Lung (tissue), 11 donors: ENCODE measurements at regions not wholly inside any gene's neighbourhood (a gene's known extent, or its start where the extent isn't known, plus 50 kb on each side); places are given as distances from the start of the nearest gene placed in this dataset.

Source experiments
- ATAC-seq: fragments of 200-7000 bp; cut with Tn5 transposase; one replicate; pipeline ENCODE4 v1.9.1; 2020; ENCODE audit warnings: moderate number of reproducible peaks; ENCODE audit not compliant: insufficient read depth, low FRiP score
- DNase-seq, 3 donors: peaks; one replicate each; pipeline ENCODE4 v3.0.0-alpha.2; 2013 to 2017
- H3K27ac ChIP-seq, 2 donors: one replicate each; pipeline ENCODE4 v1.5.1; 2013; ENCODE audit warnings: mild to moderate bottlenecking in 2 of 2, moderate library complexity in 2 of 2, control low read depth in 1 of 2, inconsistent platforms in 1 of 2, low read depth in 1 of 2, low read length in 1 of 2
- H3K27me3 ChIP-seq, 3 donors: one replicate each; pipeline ENCODE4 v1.5.1; 2013; ENCODE audit warnings: low read length in 2 of 3; ENCODE audit not compliant: control insufficient read depth in 3 of 3, insufficient read depth in 3 of 3
- H3K36me3 ChIP-seq, 4 donors: one replicate each; pipeline ENCODE4 v1.5.1; 2013; ENCODE audit warnings: low read length in 4 of 4, mild to moderate bottlenecking in 1 of 4, moderate library complexity in 1 of 4; ENCODE audit not compliant: control insufficient read depth in 4 of 4, insufficient read depth in 4 of 4
- H3K4me1 ChIP-seq, 5 donors: one replicate each; pipeline ENCODE4 v1.5.1; 2013; ENCODE audit warnings: low read length in 5 of 5, mild to moderate bottlenecking in 2 of 5, moderate library complexity in 1 of 5; ENCODE audit not compliant: control insufficient read depth in 5 of 5, insufficient read depth in 5 of 5
- H3K4me3 ChIP-seq: one replicate; pipeline ENCODE4 v1.5.1; 2013; ENCODE audit warnings: mild to moderate bottlenecking, control low read depth, moderate library complexity
- H3K9ac ChIP-seq, 2 donors: one replicate each; pipeline ENCODE4 v1.5.1; 2013; ENCODE audit warnings: low read length in 2 of 2, control low read depth in 1 of 2; ENCODE audit not compliant: insufficient read depth in 1 of 2
- H3K9me3 ChIP-seq, 4 donors: one replicate each; pipeline ENCODE4 v1.5.1; 2013; ENCODE audit warnings: low read length in 3 of 4, mild to moderate bottlenecking in 1 of 4, moderate library complexity in 1 of 4; ENCODE audit not compliant: control insufficient read depth in 4 of 4, insufficient read depth in 3 of 4
- CTCF ChIP-seq: IDR thresholded peaks from 2 replicates; pipeline ENCODE4 v1.5.1; 2012; ENCODE audit warnings: mild to moderate bottlenecking; ENCODE audit errors: control extremely low read depth, extremely low read depth
- WGBS, 2 donors: extraction: QIAGEN DNeasy Blood & Tissue Kit; methylation state at CpG; one replicate each; pipeline ENCODE4 v1.1.7; 2013; 5-methylcytosine and 5-hydroxymethylcytosine counted together
- donor health status: control.
- donor health status: control.
- donor health status: Bipolar disorder and iron deficiency.
- donor health status: healthy.
- donor health status: DM: yes; HTN: yes; CAD: no.

- Histone ChIP-seq H3K4me1 (no peaks in the 10 kb centered on the region), H3K27ac (no peak overlapping the region), H3K27me3 (no peaks in the 10 kb centered on the region), H3K36me3 (no peaks in the 10 kb centered on the region), H3K4me3 (no peak overlapping the region), H3K9ac (no peak overlapping the region), H3K9me3 (peaks cover 0 to 1% (median 0%) of the 10 kb centered on the region in 4 donors)
- 77 to 81% methylated on average over 6 of the region's 6 CpGs for WGBS, 2 donors
- no peak for TF ChIP-seq CTCF
- DNase-seq (no peak), ATAC-seq (no peak)
Measured at GRCh38 chr22:34743110-34743751, 322.7 kb upstream of the ISX start.

GRCh38 chr22:34760276-34761008, 305.5 kb upstream of the ISX start:
- H3K4me3 ChIP-seq = no peak overlapping the region
- H3K9ac ChIP-seq = no peak overlapping the region
- DNase-seq (no peak), ATAC-seq (no peak)
- H3K27me3 ChIP-seq = peaks cover 0 to 4% (median 0%) of the 10 kb centered on the region in 3 donors
- H3K36me3 ChIP-seq = no peaks in the 10 kb centered on the region
- H3K9me3 ChIP-seq = peaks cover 0 to 9% (median 0%) of the 10 kb centered on the region in 4 donors
- no peaks in the 10 kb centered on the region for H3K4me1 ChIP-seq
- TF ChIP-seq CTCF = no peak
- no peak overlapping the region for H3K27ac ChIP-seq
- 71 to 85% methylated on average over 8 of the region's 8 CpGs for WGBS, 2 donors

- Histone ChIP-seq H3K27ac (no peak overlapping the region), H3K4me3 (no peak overlapping the region), H3K4me1 (no peaks in the 10 kb centered on the region), H3K9ac (no peak overlapping the region), H3K36me3 (no peaks in the 10 kb centered on the region), H3K27me3 (no peaks in the 10 kb centered on the region), H3K9me3 (peaks cover 0 to 9% (median 0%) of the 10 kb centered on the region in 4 donors)
- TF ChIP-seq CTCF = no peak
- ATAC-seq = no peak
- no peak for DNase-seq
- WGBS, 2 donors = 70 to 74% methylated on average over 6 of the region's 6 CpGs
Measured at GRCh38 chr22:34761111-34761510, 304.8 kb upstream of the ISX start.
